H1 (cell line): ENCODE measurements at regions not wholly inside any gene's neighbourhood (a gene's known extent, or its start where the extent isn't known, plus 50 kb on each side); places are given as distances from the start of the nearest gene placed in this dataset.

Experiments used
- CTCF ChIA-PET: fragments of 300-600 bp; sonication (Branson Sonifier 250); formaldehyde crosslinking; loops from one replicate; lab custom pipeline; 2021; ENCODE audit not compliant: partially characterized antibody; lab: Charles Lee
- POLR2A ChIA-PET: fragments of 300-600 bp; sonication (Branson Sonifier 250); formaldehyde crosslinking; loops from one replicate; lab custom pipeline; 2021; ENCODE audit warnings: inconsistent platforms; ENCODE audit not compliant: partially characterized antibody; lab: Charles Lee
- DNase-seq, 2 experiments: peaks; one replicate each; pipeline versions ENCODE4 v3.0.0 to v3.0.0-alpha.2; 2010 to 2022; ENCODE audit warnings: low spot score in 2 of 2, low read depth in 1 of 2, mixed read lengths in 1 of 2
- FAIRE-seq: peaks from 2 replicates; lab custom pipeline; 2011; peaks lifted over from hg19 to GRCh38; lab: Jason Lieb, UNC
- H2AFZ ChIP-seq: 2 replicates; pipeline ENCODE4 v1.8.1; 2012; ENCODE audit warnings: low read length, inconsistent platforms
- H2AK5ac ChIP-seq: 2 replicates; pipeline ENCODE4 v1.6.1; 2013; ENCODE audit warnings: low read depth, low read length
- H2BK120ac ChIP-seq: replicated peaks from 2 replicates; pipeline ENCODE3; 2013; ENCODE audit warnings: low read depth, low read length, inconsistent platforms
- H2BK12ac ChIP-seq: 2 replicates; pipeline ENCODE4 v1.6.1; 2013; ENCODE audit warnings: low read depth, low read length
- H2BK15ac ChIP-seq: 2 replicates; pipeline ENCODE4 v1.6.1; 2013; ENCODE audit warnings: low read length
- H2BK20ac ChIP-seq: 2 replicates; pipeline ENCODE4 v1.6.1; 2013; ENCODE audit warnings: low read length
- H2BK5ac ChIP-seq: 2 replicates; pipeline ENCODE4 v1.6.1; 2013; ENCODE audit warnings: low read depth, low read length
- H3K14ac ChIP-seq: 2 replicates; pipeline ENCODE4 v1.6.1; 2013; ENCODE audit warnings: inconsistent platforms; ENCODE audit not compliant: insufficient read length
- H3K18ac ChIP-seq: 2 replicates; pipeline ENCODE4 v1.6.1; 2013; ENCODE audit warnings: low read length; ENCODE audit errors: extremely low read depth
- H3K23ac ChIP-seq: 2 replicates; pipeline ENCODE4 v1.6.1; 2013; ENCODE audit warnings: inconsistent platforms; ENCODE audit not compliant: insufficient read length
- H3K23me2 ChIP-seq: 2 replicates; pipeline ENCODE4 v1.6.1; 2013; ENCODE audit warnings: low read depth, low read length
- H3K27ac ChIP-seq: 2 replicates; pipeline ENCODE4 v1.6.1; 2011; ENCODE audit warnings: low read depth, low read length, inconsistent platforms
- H3K27me3 ChIP-seq, 4 experiments: replicated peaks in 1 of 4; 1 replicate in 1 of 4; 2 replicates in 3 of 4; pipeline versions ENCODE4 v1.6.1 to v1.8.1; 2011 to 2013; ENCODE audit warnings: low read length in 3 of 4, mild to moderate bottlenecking in 3 of 4, inconsistent platforms in 2 of 4, mixed read lengths in 2 of 4, moderate library complexity in 1 of 4; ENCODE audit not compliant: control insufficient read depth in 3 of 4, insufficient read depth in 3 of 4; ENCODE audit errors: extremely low read depth in 1 of 4
- H3K36me3 ChIP-seq, 4 experiments: 2 replicates each; pipeline versions ENCODE4 v1.6.1 to v1.8.1; 2011 to 2013; ENCODE audit warnings: mild to moderate bottlenecking in 4 of 4, low read length in 3 of 4, moderate library complexity in 2 of 4, control low read depth in 1 of 4, inconsistent platforms in 1 of 4; ENCODE audit not compliant: insufficient read depth in 4 of 4, control insufficient read depth in 2 of 4
- H3K4ac ChIP-seq: replicated peaks from 2 replicates; pipeline ENCODE3; 2013; ENCODE audit warnings: low read length, low read depth, mixed read lengths, inconsistent platforms; ENCODE audit not compliant: insufficient read length
- H3K4me1 ChIP-seq, 4 experiments: replicated peaks in 1 of 4; 1 replicate in 1 of 4; 2 replicates in 3 of 4; pipeline versions ENCODE4 v1.6.1 to v1.8.1; 2011 to 2013; ENCODE audit warnings: low read length in 3 of 4, inconsistent platforms in 2 of 4, mixed read lengths in 1 of 4; ENCODE audit not compliant: insufficient read depth in 4 of 4, control insufficient read depth in 3 of 4
- H3K4me2 ChIP-seq, 2 experiments: 2 replicates each; pipeline versions ENCODE4 v1.6.1 to v1.8.1; 2011 to 2013; ENCODE audit warnings: low read depth in 2 of 2, low read length in 2 of 2, control low read depth in 1 of 2, inconsistent platforms in 1 of 2, mild to moderate bottlenecking in 1 of 2; ENCODE audit not compliant: insufficient read depth in 1 of 2
- H3K4me3 ChIP-seq, 4 experiments: fragments of 200-600, 300-600 bp in 1 of 4; sonication (generic), shearing (Covaris generic), sonication (Bioruptor Twin) in 1 of 4; 2 replicates each; pipeline versions ENCODE4 v1.5.1 to v1.8.1; 2011 to 2016; ENCODE audit warnings: low read length in 4 of 4, low read depth in 3 of 4, control low read depth in 2 of 4, inconsistent platforms in 2 of 4, mild to moderate bottlenecking in 2 of 4, mixed read lengths in 1 of 4, moderate library complexity in 1 of 4; ENCODE audit not compliant: insufficient read depth in 2 of 4; ENCODE audit errors: extremely low read depth in 1 of 4
- H3K56ac ChIP-seq: replicated peaks from 2 replicates; pipeline ENCODE3; 2013; ENCODE audit warnings: low read depth, mild to moderate bottlenecking, mixed read lengths, low read length, inconsistent platforms; ENCODE audit not compliant: insufficient read length
- H3K79me1 ChIP-seq: 2 replicates; pipeline ENCODE4 v1.6.1; 2013; ENCODE audit warnings: low read depth, low read length, control low read depth
- H3K79me2 ChIP-seq, 2 experiments: 2 replicates each; pipeline versions ENCODE4 v1.6.1 to v1.8.1; 2012 to 2013; ENCODE audit warnings: low read length in 2 of 2, mild to moderate bottlenecking in 2 of 2, inconsistent platforms in 1 of 2; ENCODE audit not compliant: insufficient read depth in 2 of 2, control insufficient read depth in 1 of 2
- H3K9ac ChIP-seq, 4 experiments: replicated peaks in 1 of 4; 1 replicate in 1 of 4; 2 replicates in 3 of 4; pipeline versions ENCODE4 v1.6.1 to v1.8.1; 2011 to 2013; ENCODE audit warnings: low read depth in 3 of 4, low read length in 3 of 4, control low read depth in 2 of 4, mild to moderate bottlenecking in 2 of 4, moderate library complexity in 2 of 4, inconsistent platforms in 1 of 4; ENCODE audit errors: extremely low read depth in 1 of 4
- H3K9me3 ChIP-seq, 2 experiments: 2 replicates each; pipeline versions ENCODE4 v1.6.1 to v1.8.1; 2012 to 2013; ENCODE audit warnings: mild to moderate bottlenecking in 2 of 2, moderate library complexity in 2 of 2, control low read depth in 1 of 2, inconsistent platforms in 1 of 2, low read depth in 1 of 2, low read length in 1 of 2, mixed read lengths in 1 of 2; ENCODE audit not compliant: insufficient read depth in 2 of 2
- H4K20me1 ChIP-seq, 2 experiments: replicated peaks in 1 of 2; 2 replicates each; pipeline versions ENCODE3 to v1.8.1; 2011 to 2013; ENCODE audit warnings: inconsistent platforms in 2 of 2, low read length in 2 of 2, mild to moderate bottlenecking in 1 of 2; ENCODE audit not compliant: insufficient read depth in 2 of 2, control insufficient read depth in 1 of 2
- H4K5ac ChIP-seq: 2 replicates; pipeline ENCODE4 v1.6.1; 2013; ENCODE audit warnings: low read length, low read depth, mixed read lengths, inconsistent platforms; ENCODE audit not compliant: insufficient read length
- H4K8ac ChIP-seq: 2 replicates; pipeline ENCODE4 v1.8.0; 2013; ENCODE audit warnings: mild to moderate bottlenecking, moderate library complexity, low read length, inconsistent platforms; ENCODE audit not compliant: insufficient read depth; ENCODE audit errors: extremely low read depth
- H4K91ac ChIP-seq: replicated peaks from 2 replicates; pipeline ENCODE3; 2013; ENCODE audit warnings: low read length, mixed read lengths, inconsistent platforms; ENCODE audit not compliant: insufficient read length
- BCL11A ChIP-seq, 2 experiments: IDR thresholded peaks; one replicate each; pipeline ENCODE4 v1.6.1; 2011; ENCODE audit warnings: low read depth in 2 of 2, low read length in 2 of 2, mild to moderate bottlenecking in 2 of 2
- EP300 ChIP-seq, 2 experiments: IDR thresholded peaks; 1 replicate in 1 of 2; 2 replicates in 1 of 2; pipeline ENCODE4 v1.6.1; 2011 to 2012; ENCODE audit warnings: low read depth in 2 of 2, low read length in 2 of 2, mild to moderate bottlenecking in 2 of 2, borderline replicate concordance in 1 of 2, inconsistent platforms in 1 of 2, moderate library complexity in 1 of 2
- KDM1A ChIP-seq: fragments of 200-600, 300-600 bp; sonication (generic); IDR thresholded peaks from 2 replicates; pipeline ENCODE4 v1.7.1; 2016; ENCODE audit warnings: mild to moderate bottlenecking, low read length, borderline replicate concordance
- KDM4A ChIP-seq: IDR thresholded peaks from one replicate; pipeline ENCODE4 v1.7.1; 2012; ENCODE audit warnings: low read depth, mild to moderate bottlenecking, moderate library complexity, low read length, inconsistent platforms; ENCODE audit not compliant: severe bottlenecking
- MAX ChIP-seq: IDR thresholded peaks from 2 replicates; pipeline ENCODE4 v1.6.1; 2012; ENCODE audit warnings: inconsistent platforms
- SP2 ChIP-seq: IDR thresholded peaks from 2 replicates; pipeline ENCODE4 v1.6.1; 2012; ENCODE audit warnings: mild to moderate bottlenecking, low read length, inconsistent platforms
- SRF ChIP-seq: IDR thresholded peaks from 2 replicates; pipeline ENCODE4 v1.6.1; 2011; ENCODE audit warnings: mild to moderate bottlenecking, low read depth, low read length, moderate library complexity
- TAF7 ChIP-seq: optimal IDR thresholded peaks from 2 replicates; pipeline ENCODE3; 2011; ENCODE audit warnings: low read depth, mild to moderate bottlenecking, inconsistent platforms, low read length, moderate library complexity, borderline replicate concordance
- WGBS, 2 experiments: shearing (Covaris generic) in 1 of 2; methylation state at CpG; one replicate each; pipeline versions ENCODE4 v1.1.6 to v1.1.7; 2013 to 2015; ENCODE audit warnings: low lambda C conversion rate in 2 of 2, mixed read lengths in 2 of 2, inconsistent platforms in 1 of 2, low coverage in 1 of 2, missing lambda C conversion rate in 1 of 2; ENCODE audit not compliant: insufficient replicate concordance in 2 of 2, insufficient coverage in 1 of 2, insufficient read length in 1 of 2; ENCODE audit errors: extremely low coverage in 1 of 2, missing lambda C conversion rate in 1 of 2; 5-methylcytosine and 5-hydroxymethylcytosine counted together

- H2AFZ ChIP-seq, result no peak overlapping the region
- H2BK120ac ChIP-seq, result no peak overlapping the region
- H3K4me1 ChIP-seq, result peaks cover 0 to 2% (median 0%) of the 10 kb centered on the region in 4 experiments; a peak in 1 of 7 replicates
- no peak overlapping the region for H3K4ac ChIP-seq
- H3K18ac ChIP-seq, result no peak overlapping the region
- no peak overlapping the region for H2BK20ac ChIP-seq
- ChIA-PET CTCF (no interaction called here), POLR2A (no interaction called here)
- no peaks in the 10 kb centered on the region for H3K79me1 ChIP-seq
- TF ChIP-seq SRF, result peak; percentile 65
- no peak for TF ChIP-seq MAX
- TF ChIP-seq KDM4A, result no peak
- no peak for TF ChIP-seq SP2
- TF ChIP-seq KDM1A, result no peak
- TF ChIP-seq EP300 (IDR thresholded peaks at IDR 0.05; ENCODE audit: borderline replicate concordance in 1 of 2, low read depth in 2 of 2, low read length in 2 of 2), result no peak
- no peak for TF ChIP-seq BCL11A (IDR thresholded peaks at IDR 0.05; ENCODE audit: low read depth in 2 of 2, low read length in 2 of 2)
- no peak for TF ChIP-seq TAF7
- no peak overlapping the region for H3K9ac ChIP-seq
- no peak overlapping the region for H3K27ac ChIP-seq
- H4K91ac ChIP-seq, result no peak overlapping the region
- no peak overlapping the region for H3K4me2 ChIP-seq
- no peak overlapping the region for H4K5ac ChIP-seq
- H2BK12ac ChIP-seq, result no peak overlapping the region
- 76% methylated on average over 2 of the region's 2 CpGs; no CpG with 5 or more reads in 1 of the 2 experiments for WGBS, 2 experiments
- DNase-seq (no peak), FAIRE-seq (no peak)
- H3K4me3 ChIP-seq, result no peak overlapping the region
- H3K23ac ChIP-seq, result no peak overlapping the region
- no peaks in the 10 kb centered on the region for H4K20me1 ChIP-seq
- no peak overlapping the region for H3K14ac ChIP-seq
- H3K36me3 ChIP-seq, result no peaks in the 10 kb centered on the region
- no peak overlapping the region for H2BK5ac ChIP-seq
- no peaks in the 10 kb centered on the region for H3K9me3 ChIP-seq
- no peaks in the 10 kb centered on the region for H3K79me2 ChIP-seq
- H2BK15ac ChIP-seq, result no peak overlapping the region
- H3K27me3 ChIP-seq, result no peaks in the 10 kb centered on the region; a peak in 1 of 7 replicates
- no peak overlapping the region for H2AK5ac ChIP-seq
- no peak overlapping the region for H3K56ac ChIP-seq
- H3K23me2 ChIP-seq, result no peaks in the 10 kb centered on the region
- no peak overlapping the region for H4K8ac ChIP-seq
These were observed 1011.2 kb downstream of the TBC1D22A start for GRCh38 chr22:47773635-47774034.
